DND-41 (cell line): ENCODE measurements at regions not wholly inside any gene's neighbourhood (a gene's known extent, or its start where the extent isn't known, plus 50 kb on each side); places are given as distances from the start of the nearest gene placed in this dataset.

ENCODE experiments used
- EZH2 ChIP-seq: IDR thresholded peaks from 3 replicates; pipeline ENCODE4 v1.6.1; 2012; ENCODE audit warnings: borderline replicate concordance, low read depth, mild to moderate bottlenecking, moderate library complexity, low read length, inconsistent platforms; ENCODE audit not compliant: severe bottlenecking
- TF ChIP-seq, protein P1 (sequence below): IDR thresholded peaks from 2 replicates; pipeline ENCODE4 v1.5.1; 2012; ENCODE audit warnings: borderline replicate concordance, low read length, moderate library complexity, mild to moderate bottlenecking; ENCODE audit not compliant: poor library complexity, severe bottlenecking; ENCODE audit errors: extremely low read depth

DNA sequence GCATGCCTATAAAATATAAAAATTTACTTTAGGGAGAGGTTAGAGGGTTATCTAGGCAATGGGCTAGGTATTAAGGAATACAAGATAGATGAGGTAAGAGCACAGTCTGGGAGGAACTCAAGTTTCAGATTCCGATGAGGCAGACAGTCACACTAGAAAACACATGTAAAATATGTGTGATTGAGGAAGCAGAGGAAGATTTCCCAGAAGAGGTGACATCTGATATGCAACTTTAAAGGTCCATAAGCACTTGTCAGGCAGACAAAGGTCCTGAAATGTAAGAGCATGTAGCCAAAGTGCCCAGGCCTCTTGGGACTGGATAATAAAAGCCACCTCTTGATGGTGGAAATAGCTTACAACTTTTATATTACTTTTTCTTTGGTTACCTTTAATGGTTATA is 81.1 kb upstream of the AADAT start:
- TF ChIP-seq, protein P1, sequence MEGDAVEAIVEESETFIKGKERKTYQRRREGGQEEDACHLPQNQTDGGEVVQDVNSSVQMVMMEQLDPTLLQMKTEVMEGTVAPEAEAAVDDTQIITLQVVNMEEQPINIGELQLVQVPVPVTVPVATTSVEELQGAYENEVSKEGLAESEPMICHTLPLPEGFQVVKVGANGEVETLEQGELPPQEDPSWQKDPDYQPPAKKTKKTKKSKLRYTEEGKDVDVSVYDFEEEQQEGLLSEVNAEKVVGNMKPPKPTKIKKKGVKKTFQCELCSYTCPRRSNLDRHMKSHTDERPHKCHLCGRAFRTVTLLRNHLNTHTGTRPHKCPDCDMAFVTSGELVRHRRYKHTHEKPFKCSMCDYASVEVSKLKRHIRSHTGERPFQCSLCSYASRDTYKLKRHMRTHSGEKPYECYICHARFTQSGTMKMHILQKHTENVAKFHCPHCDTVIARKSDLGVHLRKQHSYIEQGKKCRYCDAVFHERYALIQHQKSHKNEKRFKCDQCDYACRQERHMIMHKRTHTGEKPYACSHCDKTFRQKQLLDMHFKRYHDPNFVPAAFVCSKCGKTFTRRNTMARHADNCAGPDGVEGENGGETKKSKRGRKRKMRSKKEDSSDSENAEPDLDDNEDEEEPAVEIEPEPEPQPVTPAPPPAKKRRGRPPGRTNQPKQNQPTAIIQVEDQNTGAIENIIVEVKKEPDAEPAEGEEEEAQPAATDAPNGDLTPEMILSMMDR = no peak
- no peak for TF ChIP-seq EZH2
